Esophagus muscularis mucosa (tissue), 4 donors: ENCODE measurements at regions not wholly inside any gene's neighbourhood (a gene's known extent, or its start where the extent isn't known, plus 50 kb on each side); places are given as distances from the start of the nearest gene placed in this dataset.

ENCODE experiments used
- DNase-seq: peaks from one replicate; pipeline ENCODE4 v3.0.0-alpha.2; 2017; ENCODE audit errors: extremely low spot score
- H3K27ac ChIP-seq, 4 donors: fragments of 200-600 bp; sonication (generic); replicated peaks in 1 of 4; 1 replicate in 3 of 4; 2 replicates in 1 of 4; pipeline ENCODE4 v1.5.1; 2016 to 2019; ENCODE audit warnings: mild to moderate bottlenecking in 1 of 4
- H3K27me3 ChIP-seq, 4 donors: fragments of 200-600 bp; sonication (generic); one replicate each; pipeline versions ENCODE4 v1.5.1 to v1.6.0; 2016 to 2019
- H3K36me3 ChIP-seq, 4 donors: fragments of 200-600 bp; sonication (generic); one replicate each; pipeline ENCODE4 v1.5.1; 2016 to 2019
- H3K4me1 ChIP-seq, 4 donors: fragments of 200-600 bp; sonication (generic); one replicate each; pipeline ENCODE4 v1.5.1; 2016 to 2019
- H3K4me3 ChIP-seq, 4 donors: fragments of 200-600 bp; sonication (generic); 1 replicate in 2 of 4; 2 replicates in 2 of 4; pipeline ENCODE4 v1.5.1; 2016 to 2019; ENCODE audit warnings: mild to moderate bottlenecking in 4 of 4, moderate library complexity in 1 of 4
- H3K9me3 ChIP-seq, 4 donors: fragments of 200-600 bp; sonication (generic); 1 replicate in 3 of 4; 2 replicates in 1 of 4; pipeline ENCODE4 v1.5.1; 2016 to 2019
- CTCF ChIP-seq, 3 experiments: fragments of 200-600 bp in 2 of 3; fragments of 450-650 bp in 1 of 3; sonication (generic) in 2 of 3; IDR thresholded peaks; one replicate each; pipeline ENCODE4 v1.5.1; 2017 to 2019; ENCODE audit warnings: antibody characterized with exemption in 3 of 3, mild to moderate bottlenecking in 2 of 3, moderate library complexity in 1 of 3
- EP300 ChIP-seq: sonication (generic); formaldehyde crosslinking; IDR thresholded peaks from one replicate; pipeline ENCODE4 v1.6.1; 2017; ENCODE audit warnings: antibody characterized with exemption
- POLR2A ChIP-seq: fragments of 450-650 bp; IDR thresholded peaks from one replicate; pipeline ENCODE4 v1.6.1; 2017; ENCODE audit warnings: antibody characterized with exemption, moderate library complexity, mild to moderate bottlenecking, low read depth
- POLR2AphosphoS5 ChIP-seq, 2 donors: sonication (generic); formaldehyde crosslinking; IDR thresholded peaks; one replicate each; pipeline ENCODE4 v1.6.1; 2017; ENCODE audit warnings: antibody characterized with exemption in 2 of 2
- WGBS: methylation state at CpG from one replicate; pipeline ENCODE4 v1.1.5; 2018; 5-methylcytosine and 5-hydroxymethylcytosine counted together
- intact Hi-C: fragments of 100-400 bp; cut with DNase I; formaldehyde crosslinking; loops from one replicate; pipeline ENCODE4 v1.15.1; 2023

- H3K9me3 ChIP-seq = no peaks in the 10 kb centered on the region
- H3K27ac ChIP-seq = no peak overlapping the region
- no peaks in the 10 kb centered on the region for H3K27me3 ChIP-seq
- H3K4me3 ChIP-seq = no peak overlapping the region
- intact Hi-C loops = no loop called here
- 82% methylated on average over 4 of the region's 4 CpGs for WGBS
- no peak for DNase-seq
- no peaks in the 10 kb centered on the region for H3K36me3 ChIP-seq
- TF ChIP-seq POLR2A (no peak), EP300 (no peak), POLR2AphosphoS5 (IDR thresholded peaks at IDR 0.05) (no peak), CTCF (IDR thresholded peaks at IDR 0.05) (no peak)
- no peaks in the 10 kb centered on the region for H3K4me1 ChIP-seq
Observed at GRCh38 chr4:162557516-162558106, 393.8 kb upstream of the FSTL5 start.

GRCh38 chr4:162535121-162535520 lies 371.3 kb upstream of the FSTL5 start:
- Histone ChIP-seq H3K36me3 (no peaks in the 10 kb centered on the region), H3K9me3 (no peaks in the 10 kb centered on the region), H3K27me3 (no peaks in the 10 kb centered on the region), H3K4me3 (no peak overlapping the region), H3K4me1 (no peaks in the 10 kb centered on the region), H3K27ac (no peak overlapping the region)
- TF ChIP-seq POLR2AphosphoS5 (IDR thresholded peaks at IDR 0.05) (no peak), POLR2A (no peak), CTCF (IDR thresholded peaks at IDR 0.05) (no peak), EP300 (no peak)
- WGBS = 39% methylated on average over 1 of the region's 1 CpG
- no peak for DNase-seq
- intact Hi-C loops = no loop called here

DNA sequence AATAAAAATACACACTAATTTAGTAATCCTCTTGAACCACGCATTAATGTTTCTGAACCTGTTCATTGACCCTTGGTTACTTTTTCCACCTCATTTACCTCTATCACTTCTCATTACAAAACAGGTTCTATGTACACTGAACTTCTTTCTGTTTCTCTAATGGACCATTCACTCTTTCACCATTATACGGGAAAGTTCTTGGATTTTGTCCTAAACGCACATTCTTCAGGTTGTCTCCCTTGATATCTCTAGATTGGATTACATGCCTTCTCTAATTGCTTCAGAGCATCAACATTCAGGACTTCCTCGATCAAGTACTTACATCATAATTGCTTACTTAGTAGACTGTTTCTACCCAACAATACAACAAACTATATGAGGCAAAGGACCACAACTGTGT lies 359.4 kb upstream of the FSTL5 start:
- TF ChIP-seq POLR2A (no peak), CTCF (IDR thresholded peaks at IDR 0.05) (no peak), EP300 (no peak), POLR2AphosphoS5 (IDR thresholded peaks at IDR 0.05) (no peak)

DNA sequence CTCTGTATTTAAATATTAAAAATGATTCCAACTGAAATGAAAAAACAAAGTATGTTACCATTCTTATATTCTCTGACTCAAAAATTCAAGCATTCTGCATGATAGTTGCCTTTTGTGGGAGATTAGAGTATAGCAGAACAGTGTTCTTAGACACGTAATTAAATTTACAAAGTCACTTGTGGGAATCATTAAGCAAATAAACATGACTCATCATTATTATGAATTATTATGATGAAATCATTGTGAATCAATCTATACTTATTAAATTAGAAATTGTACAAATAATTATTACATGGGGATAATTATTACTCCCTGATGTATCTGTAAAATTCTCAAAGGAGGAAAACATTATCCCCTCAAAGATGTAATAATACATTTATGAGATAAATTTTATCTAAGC lies 358.9 kb upstream of the FSTL5 start:
- no peak for DNase-seq
- H3K36me3 ChIP-seq = no peaks in the 10 kb centered on the region
- H3K4me1 ChIP-seq = no peaks in the 10 kb centered on the region
- H3K9me3 ChIP-seq = no peaks in the 10 kb centered on the region
- WGBS = 84% methylated on average over 1 of the region's 1 CpG
- H3K27ac ChIP-seq = no peak overlapping the region
- intact Hi-C loops = no loop called here
- TF ChIP-seq EP300 (no peak), POLR2A (no peak), POLR2AphosphoS5 (IDR thresholded peaks at IDR 0.05) (no peak), CTCF (IDR thresholded peaks at IDR 0.05) (no peak)
- H3K27me3 ChIP-seq = no peaks in the 10 kb centered on the region
- no peak overlapping the region for H3K4me3 ChIP-seq

More for the DNA sequence above, 359.4 kb upstream of the FSTL5 start:
- H3K27ac ChIP-seq = no peak overlapping the region
- WGBS = 84% methylated on average over 4 of the region's 4 CpGs
- intact Hi-C loops = no loop called here
- H3K27me3 ChIP-seq = no peaks in the 10 kb centered on the region
- DNase-seq = no peak
- H3K4me3 ChIP-seq = no peak overlapping the region
- H3K4me1 ChIP-seq = no peaks in the 10 kb centered on the region
- H3K36me3 ChIP-seq = no peaks in the 10 kb centered on the region
- no peaks in the 10 kb centered on the region for H3K9me3 ChIP-seq

- Histone ChIP-seq H3K36me3 (no peaks in the 10 kb centered on the region), H3K4me1 (no peaks in the 10 kb centered on the region), H3K9me3 (no peaks in the 10 kb centered on the region), H3K27me3 (no peaks in the 10 kb centered on the region), H3K27ac (no peak overlapping the region), H3K4me3 (no peak overlapping the region)
- WGBS = 87% methylated on average over 3 of the region's 3 CpGs
- no peak for DNase-seq
- TF ChIP-seq POLR2AphosphoS5 (IDR thresholded peaks at IDR 0.05) = no peak
- TF ChIP-seq CTCF (IDR thresholded peaks at IDR 0.05) = no peak
- no peak for TF ChIP-seq POLR2A
- no peak for TF ChIP-seq EP300
- intact Hi-C loops = no loop called here
Observed at GRCh38 chr4:162510937-162511336, 347.1 kb upstream of the FSTL5 start.
